ENCODE measurements at regions not wholly inside any gene's neighbourhood (a gene's known extent, or its start where the extent isn't known, plus 50 kb on each side); places are given as distances from the start of the nearest gene placed in this dataset.
A peak's percentile ranks its signal among the peaks of the same experiment; 100 is the strongest.
"Not testable (repeated sequence)": the region's sequence is repeated elsewhere in the genome, so short reads cannot be mapped to it uniquely, and the experiment has no call there.

- in situ Hi-C loops (cut with HindIII; ENCODE audit: low pct_unique_long_range_greater_than_20kb, low sequenced_read_pairs); DNase-seq (ENCODE audit: low read depth): not testable (repeated sequence)
These were observed 171.2 kb upstream of the SLC16A7 start for GRCh38 chr12:59424666-59425065.

- DNase-seq (ENCODE audit: low read depth) = no peak
- in situ Hi-C loops (cut with HindIII; ENCODE audit: low pct_unique_long_range_greater_than_20kb, low sequenced_read_pairs) = no loop called here
These were observed 181.8 kb upstream of the SLC16A7 start for GRCh38 chr12:59414051-59414450.

- in situ Hi-C loops (cut with HindIII; ENCODE audit: low pct_unique_long_range_greater_than_20kb, low sequenced_read_pairs) = no loop called here
- no peak for DNase-seq (ENCODE audit: low read depth)
These were observed 187.4 kb upstream of the SLC16A7 start for GRCh38 chr12:59408431-59408830.

- in situ Hi-C loops (cut with HindIII; ENCODE audit: low pct_unique_long_range_greater_than_20kb, low sequenced_read_pairs) = no loop called here
- no peak for DNase-seq (ENCODE audit: low read depth)
These were observed 188.0 kb upstream of the SLC16A7 start for GRCh38 chr12:59407799-59408198.

- no peak for DNase-seq (ENCODE audit: low read depth)
- in situ Hi-C loops (cut with HindIII; ENCODE audit: low pct_unique_long_range_greater_than_20kb, low sequenced_read_pairs) = no loop called here
These were observed 189.8 kb upstream of the SLC16A7 start for GRCh38 chr12:59405992-59406391.

GRCh38 chr12:59404109-59404650 is 191.6 kb upstream of the SLC16A7 start:
- in situ Hi-C loops (cut with HindIII; ENCODE audit: low pct_unique_long_range_greater_than_20kb, low sequenced_read_pairs) = no loop called here
- no peak for DNase-seq (ENCODE audit: low read depth)

- DNase-seq (ENCODE audit: low read depth) = peak; percentile 52
- in situ Hi-C loops (cut with HindIII; ENCODE audit: low pct_unique_long_range_greater_than_20kb, low sequenced_read_pairs) = no loop called here
These were observed 192.4 kb upstream of the SLC16A7 start for GRCh38 chr12:59403259-59403932.

GRCh38 chr12:59401862-59402261 is 194.0 kb upstream of the SLC16A7 start:
- DNase-seq (ENCODE audit: low read depth) = no peak
- in situ Hi-C loops (cut with HindIII; ENCODE audit: low pct_unique_long_range_greater_than_20kb, low sequenced_read_pairs) = no loop called here

- in situ Hi-C loops (cut with HindIII; ENCODE audit: low pct_unique_long_range_greater_than_20kb, low sequenced_read_pairs) = no loop called here
These were observed 197.7 kb upstream of the SLC16A7 start for GRCh38 chr12:59398164-59398563.

GRCh38 chr12:59396919-59397318 is 198.9 kb upstream of the SLC16A7 start:
- in situ Hi-C loops (cut with HindIII; ENCODE audit: low pct_unique_long_range_greater_than_20kb, low sequenced_read_pairs) = no loop called here
- no peak for DNase-seq (ENCODE audit: low read depth)

More at GRCh38 chr12:59398164-59398563, 197.7 kb upstream of the SLC16A7 start:
- DNase-seq (ENCODE audit: low read depth) = no peak

GRCh38 chr12:59396519-59396918 is 199.3 kb upstream of the SLC16A7 start:
- in situ Hi-C loops (cut with HindIII; ENCODE audit: low pct_unique_long_range_greater_than_20kb, low sequenced_read_pairs) = no loop called here
- peak; percentile 6 for DNase-seq (ENCODE audit: low read depth)

- DNase-seq (ENCODE audit: low read depth) = peak; percentile 39
- in situ Hi-C loops (cut with HindIII; ENCODE audit: low pct_unique_long_range_greater_than_20kb, low sequenced_read_pairs) = not testable (repeated sequence)
These were observed 200.5 kb upstream of the SLC16A7 start for GRCh38 chr12:59395310-59395709.

- DNase-seq (ENCODE audit: low read depth) = no peak
These were observed 202.3 kb upstream of the SLC16A7 start for GRCh38 chr12:59393506-59393905.

GRCh38 chr12:59389968-59390576 is 205.8 kb upstream of the SLC16A7 start:
- DNase-seq (ENCODE audit: low read depth) = no peak
- in situ Hi-C loops (cut with HindIII; ENCODE audit: low pct_unique_long_range_greater_than_20kb, low sequenced_read_pairs) = no loop called here

More at GRCh38 chr12:59393506-59393905, 202.3 kb upstream of the SLC16A7 start:
- in situ Hi-C loops (cut with HindIII; ENCODE audit: low pct_unique_long_range_greater_than_20kb, low sequenced_read_pairs) = no loop called here

GRCh38 chr12:59388694-59389093 is 207.1 kb upstream of the SLC16A7 start:
- in situ Hi-C loops (cut with HindIII; ENCODE audit: low pct_unique_long_range_greater_than_20kb, low sequenced_read_pairs) = no loop called here
- DNase-seq (ENCODE audit: low read depth) = no peak

- in situ Hi-C loops (cut with HindIII; ENCODE audit: low pct_unique_long_range_greater_than_20kb, low sequenced_read_pairs) = no loop called here
- DNase-seq (ENCODE audit: low read depth) = no peak
These were observed 207.7 kb upstream of the SLC16A7 start for GRCh38 chr12:59388176-59388575.

GRCh38 chr12:59386236-59386635 is 209.6 kb upstream of the SLC16A7 start:
- in situ Hi-C loops (cut with HindIII; ENCODE audit: low pct_unique_long_range_greater_than_20kb, low sequenced_read_pairs) = no loop called here
- DNase-seq (ENCODE audit: low read depth) = no peak

- in situ Hi-C loops (cut with HindIII; ENCODE audit: low pct_unique_long_range_greater_than_20kb, low sequenced_read_pairs) = no loop called here
These were observed 212.6 kb upstream of the SLC16A7 start for GRCh38 chr12:59383079-59383822.

More at GRCh38 chr12:59383079-59383822, 212.6 kb upstream of the SLC16A7 start:
- no peak for DNase-seq (ENCODE audit: low read depth)

Data from Caki2 (cell line).